Endodermal cell (in vitro differentiated cells): ENCODE measurements at regions not wholly inside any gene's neighbourhood (a gene's known extent, or its start where the extent isn't known, plus 50 kb on each side); places are given as distances from the start of the nearest gene placed in this dataset.

Experiments
- DNase-seq: peaks from one replicate; pipeline ENCODE4 v3.0.0-alpha.2; 2017
- H3K27ac ChIP-seq: 2 replicates; pipeline ENCODE4 v1.5.1; 2013; ENCODE audit warnings: mild to moderate bottlenecking, low read depth, low read length, moderate library complexity
- H3K27me3 ChIP-seq: 2 replicates; pipeline ENCODE4 v1.6.1; 2013; ENCODE audit warnings: mild to moderate bottlenecking, low read length, moderate library complexity; ENCODE audit not compliant: insufficient read depth, control insufficient read depth, poor library complexity, severe bottlenecking
- H3K36me3 ChIP-seq: 2 replicates; pipeline ENCODE4 v1.7.0; 2013; ENCODE audit warnings: mild to moderate bottlenecking, low read length, moderate library complexity; ENCODE audit not compliant: control insufficient read depth, insufficient read depth
- H3K4me1 ChIP-seq: one replicate; pipeline ENCODE4 v1.7.0; 2013; ENCODE audit warnings: low read length; ENCODE audit not compliant: control insufficient read depth, insufficient read depth
- H3K4me3 ChIP-seq: 2 replicates; pipeline ENCODE4 v1.5.1; 2013; ENCODE audit warnings: mild to moderate bottlenecking, low read length, moderate library complexity
- H3K9ac ChIP-seq: 2 replicates; pipeline ENCODE4 v1.6.1; 2013; ENCODE audit warnings: mild to moderate bottlenecking, low read length, moderate library complexity; ENCODE audit not compliant: poor library complexity, severe bottlenecking; ENCODE audit errors: extremely low read depth
- H3K9me3 ChIP-seq: 2 replicates; pipeline ENCODE4 v1.6.1; 2013; ENCODE audit warnings: mild to moderate bottlenecking, low read length, moderate library complexity; ENCODE audit not compliant: control insufficient read depth
- H3K27ac Mint-ChIP-seq: 2 replicates; pipeline ENCODE4 v1.8.0; 2020; ENCODE audit warnings: mixed read lengths
- H3K27me3 Mint-ChIP-seq: 2 replicates; pipeline ENCODE4 v1.8.0; 2021; ENCODE audit warnings: mild to moderate bottlenecking, mixed read lengths; ENCODE audit not compliant: insufficient read depth
- H3K36me3 Mint-ChIP-seq: 2 replicates; pipeline ENCODE4 v1.8.0; 2020; ENCODE audit warnings: low read depth, mixed read lengths
- H3K4me1 Mint-ChIP-seq: 2 replicates; pipeline ENCODE4 v1.8.0; 2020; ENCODE audit warnings: mixed read lengths
- H3K4me3 Mint-ChIP-seq: 2 replicates; pipeline ENCODE4 v1.8.0; 2020; ENCODE audit warnings: mild to moderate bottlenecking, moderate library complexity, mixed read lengths
- H3K9me3 Mint-ChIP-seq: 2 replicates; pipeline ENCODE4 v1.8.0; 2020; ENCODE audit warnings: mild to moderate bottlenecking, mixed read lengths
- WGBS, 2 experiments: methylation state at CpG; one replicate each; pipeline versions ENCODE4 v1.1.5 to v1.1.7; 2013; ENCODE audit warnings: missing lambda C conversion rate in 2 of 2, mixed read lengths in 1 of 2; ENCODE audit not compliant: insufficient coverage in 1 of 2, insufficient read length in 1 of 2; 5-methylcytosine and 5-hydroxymethylcytosine counted together
- TF ChIP-seq, protein P1 (sequence below): fragments of 200-600 bp; sonication (generic); conservative IDR thresholded peaks from 2 replicates; pipeline ENCODE4 v1.5.0; 2021; ENCODE audit warnings: antibody characterized with exemption, mild to moderate bottlenecking

DNA sequence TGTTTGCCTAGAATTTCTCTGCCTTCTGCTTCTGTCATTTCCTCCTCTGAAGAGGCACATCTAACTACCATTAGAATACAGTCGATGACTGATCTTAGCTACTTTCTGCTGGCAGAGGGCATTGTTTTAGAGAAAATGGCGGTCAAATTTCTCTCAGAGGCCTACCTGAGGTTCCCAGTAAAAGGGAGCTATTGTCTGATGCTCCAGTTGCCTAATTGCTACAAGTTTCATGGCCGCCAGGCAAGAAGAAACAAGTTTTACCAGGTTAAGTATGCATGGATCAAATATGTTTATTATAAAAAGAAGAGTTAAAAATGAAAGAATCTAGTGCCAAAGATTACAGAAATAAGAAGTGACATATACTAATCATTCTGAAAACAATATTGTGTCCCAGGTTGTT, 416.6 kb downstream of the DSC3 start:
- Histone ChIP-seq H3K9ac (no peak overlapping the region), H3K27me3 (no peaks in the 10 kb centered on the region), H3K9me3 (no peaks in the 10 kb centered on the region), H3K4me1 (no peaks in the 10 kb centered on the region), H3K27ac (no peak overlapping the region), H3K36me3 (no peaks in the 10 kb centered on the region), H3K4me3 (no peak overlapping the region)
- TF ChIP-seq, protein P1, sequence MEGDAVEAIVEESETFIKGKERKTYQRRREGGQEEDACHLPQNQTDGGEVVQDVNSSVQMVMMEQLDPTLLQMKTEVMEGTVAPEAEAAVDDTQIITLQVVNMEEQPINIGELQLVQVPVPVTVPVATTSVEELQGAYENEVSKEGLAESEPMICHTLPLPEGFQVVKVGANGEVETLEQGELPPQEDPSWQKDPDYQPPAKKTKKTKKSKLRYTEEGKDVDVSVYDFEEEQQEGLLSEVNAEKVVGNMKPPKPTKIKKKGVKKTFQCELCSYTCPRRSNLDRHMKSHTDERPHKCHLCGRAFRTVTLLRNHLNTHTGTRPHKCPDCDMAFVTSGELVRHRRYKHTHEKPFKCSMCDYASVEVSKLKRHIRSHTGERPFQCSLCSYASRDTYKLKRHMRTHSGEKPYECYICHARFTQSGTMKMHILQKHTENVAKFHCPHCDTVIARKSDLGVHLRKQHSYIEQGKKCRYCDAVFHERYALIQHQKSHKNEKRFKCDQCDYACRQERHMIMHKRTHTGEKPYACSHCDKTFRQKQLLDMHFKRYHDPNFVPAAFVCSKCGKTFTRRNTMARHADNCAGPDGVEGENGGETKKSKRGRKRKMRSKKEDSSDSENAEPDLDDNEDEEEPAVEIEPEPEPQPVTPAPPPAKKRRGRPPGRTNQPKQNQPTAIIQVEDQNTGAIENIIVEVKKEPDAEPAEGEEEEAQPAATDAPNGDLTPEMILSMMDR: no peak
- H3K9me3 Mint-ChIP-seq: peaks cover 12% of the 10 kb centered on the region
- no peak overlapping the region for H3K27ac Mint-ChIP-seq
- DNase-seq: no peak
- H3K36me3 Mint-ChIP-seq: no peaks in the 10 kb centered on the region
- peaks cover 13% of the 10 kb centered on the region for H3K4me1 Mint-ChIP-seq
- no peak overlapping the region for H3K4me3 Mint-ChIP-seq
- 84 to 89% methylated on average over 3 of the region's 3 CpGs for WGBS, 2 experiments
- no peaks in the 10 kb centered on the region for H3K27me3 Mint-ChIP-seq

DNA sequence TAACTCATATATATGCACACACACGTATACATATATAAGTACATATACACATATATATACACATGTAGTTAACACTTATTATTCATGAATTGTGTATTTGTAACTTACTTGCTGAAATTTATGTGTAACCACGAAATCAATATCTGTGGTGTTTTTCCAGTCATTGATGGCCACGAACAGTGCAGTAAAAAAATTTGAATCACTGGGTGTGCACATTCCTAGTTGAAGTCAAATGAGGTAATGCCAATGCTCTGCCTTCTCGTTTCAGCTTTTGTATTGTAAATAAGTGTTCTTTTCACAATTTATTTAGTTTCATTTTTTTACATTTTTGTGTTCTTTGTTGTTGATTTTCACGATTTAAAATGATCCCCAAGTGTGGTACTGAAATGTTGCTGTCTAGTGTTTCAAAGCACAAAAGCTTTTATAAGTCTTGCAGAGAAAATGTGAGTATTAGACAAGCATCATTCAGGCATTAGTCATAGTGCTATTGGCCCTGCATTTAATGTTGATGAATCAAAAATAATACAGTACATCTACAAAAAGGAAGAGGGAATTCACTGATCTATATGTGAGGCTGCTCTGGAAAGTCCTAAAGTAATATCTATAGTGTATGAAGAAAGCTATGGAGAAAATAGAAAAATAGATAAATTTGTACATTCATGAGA, 419.0 kb downstream of the DSC3 start:
- no peaks in the 10 kb centered on the region for H3K27me3 ChIP-seq
- TF ChIP-seq, protein P1: no peak

DNA sequence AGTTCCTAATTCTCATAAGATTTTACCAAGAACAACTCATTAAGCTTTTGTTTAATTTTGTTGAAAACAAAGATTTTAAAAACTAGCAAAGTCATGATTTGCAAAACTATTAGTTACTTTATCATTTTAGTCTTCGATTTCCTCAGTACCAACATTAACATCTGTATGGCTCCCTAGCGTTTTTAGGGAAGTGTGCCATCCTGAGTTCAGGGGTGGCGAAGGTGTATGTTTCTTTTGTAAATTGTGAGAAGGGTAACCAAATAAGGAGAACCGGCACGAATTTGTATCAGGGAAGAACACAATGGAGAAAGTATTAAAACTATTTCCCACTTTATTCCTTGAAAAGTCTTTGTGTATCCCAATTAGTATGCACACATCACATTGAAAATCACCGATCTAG, 419.9 kb downstream of the DSC3 start:
- Histone ChIP-seq H3K36me3 (no peaks in the 10 kb centered on the region), H3K9ac (no peak overlapping the region), H3K4me1 (no peaks in the 10 kb centered on the region), H3K27ac (no peak overlapping the region), H3K27me3 (no peaks in the 10 kb centered on the region), H3K9me3 (no peaks in the 10 kb centered on the region), H3K4me3 (no peak overlapping the region)
- Mint-ChIP-seq H3K27me3 (no peaks in the 10 kb centered on the region), H3K9me3 (peaks cover 12% of the 10 kb centered on the region), H3K4me3 (no peak overlapping the region), H3K36me3 (no peaks in the 10 kb centered on the region), H3K27ac (no peak overlapping the region), H3K4me1 (peaks cover 26% of the 10 kb centered on the region)
- TF ChIP-seq, protein P1: no peak
- 59 to 86% methylated on average over 1 to 6 of the region's 6 CpGs for WGBS, 2 experiments
- no peak for DNase-seq

More for the DNA sequence above, 419.0 kb downstream of the DSC3 start:
- Histone ChIP-seq H3K4me3 (no peak overlapping the region), H3K4me1 (no peaks in the 10 kb centered on the region), H3K27ac (no peak overlapping the region), H3K9me3 (no peaks in the 10 kb centered on the region), H3K36me3 (no peaks in the 10 kb centered on the region), H3K9ac (no peak overlapping the region)
- DNase-seq: no peak
- Mint-ChIP-seq H3K36me3 (no peaks in the 10 kb centered on the region), H3K27ac (no peak overlapping the region), H3K4me1 (peaks cover 24% of the 10 kb centered on the region), H3K27me3 (no peaks in the 10 kb centered on the region), H3K9me3 (peaks cover 12% of the 10 kb centered on the region), H3K4me3 (no peak overlapping the region)
- WGBS, 2 experiments: 80 to 87% methylated on average over 1 to 4 of the region's 5 CpGs
